H1 (cell line): ENCODE measurements at regions not wholly inside any gene's neighbourhood (a gene's known extent, or its start where the extent isn't known, plus 50 kb on each side); places are given as distances from the start of the nearest gene placed in this dataset.

Source experiments
- CTCF ChIA-PET: fragments of 300-600 bp; sonication (Branson Sonifier 250); formaldehyde crosslinking; loops from one replicate; lab custom pipeline; 2021; ENCODE audit not compliant: partially characterized antibody; lab: Charles Lee
- POLR2A ChIA-PET: fragments of 300-600 bp; sonication (Branson Sonifier 250); formaldehyde crosslinking; loops from one replicate; lab custom pipeline; 2021; ENCODE audit warnings: inconsistent platforms; ENCODE audit not compliant: partially characterized antibody; lab: Charles Lee
- DNase-seq, 2 experiments: peaks; one replicate each; pipeline versions ENCODE4 v3.0.0 to v3.0.0-alpha.2; 2010 to 2022; ENCODE audit warnings: low spot score in 2 of 2, low read depth in 1 of 2, mixed read lengths in 1 of 2
- FAIRE-seq: peaks from 2 replicates; lab custom pipeline; 2011; peaks lifted over from hg19 to GRCh38; lab: Jason Lieb, UNC
- H2AFZ ChIP-seq: 2 replicates; pipeline ENCODE4 v1.8.1; 2012; ENCODE audit warnings: low read length, inconsistent platforms
- H2AK5ac ChIP-seq: 2 replicates; pipeline ENCODE4 v1.6.1; 2013; ENCODE audit warnings: low read depth, low read length
- H2BK120ac ChIP-seq: replicated peaks from 2 replicates; pipeline ENCODE3; 2013; ENCODE audit warnings: low read depth, low read length, inconsistent platforms
- H2BK12ac ChIP-seq: 2 replicates; pipeline ENCODE4 v1.6.1; 2013; ENCODE audit warnings: low read depth, low read length
- H2BK15ac ChIP-seq: 2 replicates; pipeline ENCODE4 v1.6.1; 2013; ENCODE audit warnings: low read length
- H2BK20ac ChIP-seq: 2 replicates; pipeline ENCODE4 v1.6.1; 2013; ENCODE audit warnings: low read length
- H2BK5ac ChIP-seq: 2 replicates; pipeline ENCODE4 v1.6.1; 2013; ENCODE audit warnings: low read depth, low read length
- H3K14ac ChIP-seq: 2 replicates; pipeline ENCODE4 v1.6.1; 2013; ENCODE audit warnings: inconsistent platforms; ENCODE audit not compliant: insufficient read length
- H3K18ac ChIP-seq: 2 replicates; pipeline ENCODE4 v1.6.1; 2013; ENCODE audit warnings: low read length; ENCODE audit errors: extremely low read depth
- H3K23ac ChIP-seq: 2 replicates; pipeline ENCODE4 v1.6.1; 2013; ENCODE audit warnings: inconsistent platforms; ENCODE audit not compliant: insufficient read length
- H3K23me2 ChIP-seq: 2 replicates; pipeline ENCODE4 v1.6.1; 2013; ENCODE audit warnings: low read depth, low read length
- H3K27ac ChIP-seq: 2 replicates; pipeline ENCODE4 v1.6.1; 2011; ENCODE audit warnings: low read depth, low read length, inconsistent platforms
- H3K27me3 ChIP-seq, 4 experiments: replicated peaks in 1 of 4; 1 replicate in 1 of 4; 2 replicates in 3 of 4; pipeline versions ENCODE4 v1.6.1 to v1.8.1; 2011 to 2013; ENCODE audit warnings: low read length in 3 of 4, mild to moderate bottlenecking in 3 of 4, inconsistent platforms in 2 of 4, mixed read lengths in 2 of 4, moderate library complexity in 1 of 4; ENCODE audit not compliant: control insufficient read depth in 3 of 4, insufficient read depth in 3 of 4; ENCODE audit errors: extremely low read depth in 1 of 4
- H3K36me3 ChIP-seq, 4 experiments: 2 replicates each; pipeline versions ENCODE4 v1.6.1 to v1.8.1; 2011 to 2013; ENCODE audit warnings: mild to moderate bottlenecking in 4 of 4, low read length in 3 of 4, moderate library complexity in 2 of 4, control low read depth in 1 of 4, inconsistent platforms in 1 of 4; ENCODE audit not compliant: insufficient read depth in 4 of 4, control insufficient read depth in 2 of 4
- H3K4ac ChIP-seq: replicated peaks from 2 replicates; pipeline ENCODE3; 2013; ENCODE audit warnings: low read length, low read depth, mixed read lengths, inconsistent platforms; ENCODE audit not compliant: insufficient read length
- H3K4me1 ChIP-seq, 4 experiments: replicated peaks in 1 of 4; 1 replicate in 1 of 4; 2 replicates in 3 of 4; pipeline versions ENCODE4 v1.6.1 to v1.8.1; 2011 to 2013; ENCODE audit warnings: low read length in 3 of 4, inconsistent platforms in 2 of 4, mixed read lengths in 1 of 4; ENCODE audit not compliant: insufficient read depth in 4 of 4, control insufficient read depth in 3 of 4
- H3K4me2 ChIP-seq, 2 experiments: 2 replicates each; pipeline versions ENCODE4 v1.6.1 to v1.8.1; 2011 to 2013; ENCODE audit warnings: low read depth in 2 of 2, low read length in 2 of 2, control low read depth in 1 of 2, inconsistent platforms in 1 of 2, mild to moderate bottlenecking in 1 of 2; ENCODE audit not compliant: insufficient read depth in 1 of 2
- H3K4me3 ChIP-seq, 4 experiments: fragments of 200-600, 300-600 bp in 1 of 4; sonication (generic), shearing (Covaris generic), sonication (Bioruptor Twin) in 1 of 4; 2 replicates each; pipeline versions ENCODE4 v1.5.1 to v1.8.1; 2011 to 2016; ENCODE audit warnings: low read length in 4 of 4, low read depth in 3 of 4, control low read depth in 2 of 4, inconsistent platforms in 2 of 4, mild to moderate bottlenecking in 2 of 4, mixed read lengths in 1 of 4, moderate library complexity in 1 of 4; ENCODE audit not compliant: insufficient read depth in 2 of 4; ENCODE audit errors: extremely low read depth in 1 of 4
- H3K56ac ChIP-seq: replicated peaks from 2 replicates; pipeline ENCODE3; 2013; ENCODE audit warnings: low read depth, mild to moderate bottlenecking, mixed read lengths, low read length, inconsistent platforms; ENCODE audit not compliant: insufficient read length
- H3K79me1 ChIP-seq: 2 replicates; pipeline ENCODE4 v1.6.1; 2013; ENCODE audit warnings: low read depth, low read length, control low read depth
- H3K79me2 ChIP-seq, 2 experiments: 2 replicates each; pipeline versions ENCODE4 v1.6.1 to v1.8.1; 2012 to 2013; ENCODE audit warnings: low read length in 2 of 2, mild to moderate bottlenecking in 2 of 2, inconsistent platforms in 1 of 2; ENCODE audit not compliant: insufficient read depth in 2 of 2, control insufficient read depth in 1 of 2
- H3K9ac ChIP-seq, 4 experiments: replicated peaks in 1 of 4; 1 replicate in 1 of 4; 2 replicates in 3 of 4; pipeline versions ENCODE4 v1.6.1 to v1.8.1; 2011 to 2013; ENCODE audit warnings: low read depth in 3 of 4, low read length in 3 of 4, control low read depth in 2 of 4, mild to moderate bottlenecking in 2 of 4, moderate library complexity in 2 of 4, inconsistent platforms in 1 of 4; ENCODE audit errors: extremely low read depth in 1 of 4
- H3K9me3 ChIP-seq, 2 experiments: 2 replicates each; pipeline versions ENCODE4 v1.6.1 to v1.8.1; 2012 to 2013; ENCODE audit warnings: mild to moderate bottlenecking in 2 of 2, moderate library complexity in 2 of 2, control low read depth in 1 of 2, inconsistent platforms in 1 of 2, low read depth in 1 of 2, low read length in 1 of 2, mixed read lengths in 1 of 2; ENCODE audit not compliant: insufficient read depth in 2 of 2
- H4K20me1 ChIP-seq, 2 experiments: replicated peaks in 1 of 2; 2 replicates each; pipeline versions ENCODE3 to v1.8.1; 2011 to 2013; ENCODE audit warnings: inconsistent platforms in 2 of 2, low read length in 2 of 2, mild to moderate bottlenecking in 1 of 2; ENCODE audit not compliant: insufficient read depth in 2 of 2, control insufficient read depth in 1 of 2
- H4K5ac ChIP-seq: 2 replicates; pipeline ENCODE4 v1.6.1; 2013; ENCODE audit warnings: low read length, low read depth, mixed read lengths, inconsistent platforms; ENCODE audit not compliant: insufficient read length
- H4K8ac ChIP-seq: 2 replicates; pipeline ENCODE4 v1.8.0; 2013; ENCODE audit warnings: mild to moderate bottlenecking, moderate library complexity, low read length, inconsistent platforms; ENCODE audit not compliant: insufficient read depth; ENCODE audit errors: extremely low read depth
- H4K91ac ChIP-seq: replicated peaks from 2 replicates; pipeline ENCODE3; 2013; ENCODE audit warnings: low read length, mixed read lengths, inconsistent platforms; ENCODE audit not compliant: insufficient read length
- CBX8 ChIP-seq: fragments of 300-800, 300-1000 bp; sonication (generic); IDR thresholded peaks from 2 replicates; pipeline ENCODE4 v1.7.1; 2016; ENCODE audit warnings: low read depth, low read length, borderline replicate concordance
- CREB1 ChIP-seq: IDR thresholded peaks from 2 replicates; pipeline ENCODE4 v1.6.1; 2012; ENCODE audit warnings: inconsistent platforms
- FOSL1 ChIP-seq: IDR thresholded peaks from 2 replicates; pipeline ENCODE4 v1.6.1; 2011; ENCODE audit warnings: mild to moderate bottlenecking, low read depth, low read length, moderate library complexity; ENCODE audit not compliant: insufficient read depth
- HDAC6 ChIP-seq: IDR thresholded peaks from one replicate; pipeline ENCODE4 v1.7.1; 2012; ENCODE audit warnings: low read depth, mild to moderate bottlenecking, inconsistent platforms, low read length, moderate library complexity
- NRF1 ChIP-seq: IDR thresholded peaks from 2 replicates; pipeline ENCODE4 v1.6.1; 2011; ENCODE audit warnings: mild to moderate bottlenecking, low read depth, low read length, improper control_type of control experiment
- PHF8 ChIP-seq: fragments of 200-600 bp; sonication (generic); conservative IDR thresholded peaks from 2 replicates; pipeline ENCODE4 v1.7.1; 2012; ENCODE audit warnings: low read depth, mild to moderate bottlenecking, inconsistent platforms, low read length, moderate library complexity
- POLR2AphosphoS5 ChIP-seq: IDR thresholded peaks from 2 replicates; pipeline ENCODE4 v1.6.1; 2011; ENCODE audit warnings: low read depth, low read length
- POU5F1 ChIP-seq: IDR thresholded peaks from 2 replicates; pipeline ENCODE4 v1.6.1; 2011; ENCODE audit warnings: low read depth, mild to moderate bottlenecking, low read length, moderate library complexity
- RAD21 ChIP-seq, 2 experiments: IDR thresholded peaks in 1 of 2; conservative IDR thresholded peaks in 1 of 2; 2 replicates each; pipeline ENCODE4 v1.6.1; 2011; ENCODE audit warnings: low read depth in 2 of 2, low read length in 2 of 2, improper control_type of control experiment in 1 of 2, inconsistent platforms in 1 of 2, mild to moderate bottlenecking in 1 of 2, moderate library complexity in 1 of 2
- SP1 ChIP-seq: IDR thresholded peaks from 2 replicates; pipeline ENCODE4 v1.6.1; 2011; ENCODE audit warnings: low read depth, low read length
- WGBS, 2 experiments: shearing (Covaris generic) in 1 of 2; methylation state at CpG; one replicate each; pipeline versions ENCODE4 v1.1.6 to v1.1.7; 2013 to 2015; ENCODE audit warnings: low lambda C conversion rate in 2 of 2, mixed read lengths in 2 of 2, inconsistent platforms in 1 of 2, low coverage in 1 of 2, missing lambda C conversion rate in 1 of 2; ENCODE audit not compliant: insufficient replicate concordance in 2 of 2, insufficient coverage in 1 of 2, insufficient read length in 1 of 2; ENCODE audit errors: extremely low coverage in 1 of 2, missing lambda C conversion rate in 1 of 2; 5-methylcytosine and 5-hydroxymethylcytosine counted together
- TF ChIP-seq, protein P1 (sequence below): IDR thresholded peaks from 2 replicates; pipeline ENCODE4 v1.6.1; 2012; ENCODE audit warnings: inconsistent platforms
- TF ChIP-seq, protein P2 (sequence below), 3 experiments: IDR thresholded peaks; 1 replicate in 2 of 3; 2 replicates in 1 of 3; pipeline versions ENCODE4 v1.5.1 to v1.6.1; 2011; ENCODE audit warnings: low read length in 3 of 3, mild to moderate bottlenecking in 3 of 3, inconsistent platforms in 2 of 3, low read depth in 1 of 3, moderate library complexity in 1 of 3; ENCODE audit not compliant: insufficient read depth in 1 of 3; ENCODE audit errors: control extremely low read depth in 1 of 3

DNA sequence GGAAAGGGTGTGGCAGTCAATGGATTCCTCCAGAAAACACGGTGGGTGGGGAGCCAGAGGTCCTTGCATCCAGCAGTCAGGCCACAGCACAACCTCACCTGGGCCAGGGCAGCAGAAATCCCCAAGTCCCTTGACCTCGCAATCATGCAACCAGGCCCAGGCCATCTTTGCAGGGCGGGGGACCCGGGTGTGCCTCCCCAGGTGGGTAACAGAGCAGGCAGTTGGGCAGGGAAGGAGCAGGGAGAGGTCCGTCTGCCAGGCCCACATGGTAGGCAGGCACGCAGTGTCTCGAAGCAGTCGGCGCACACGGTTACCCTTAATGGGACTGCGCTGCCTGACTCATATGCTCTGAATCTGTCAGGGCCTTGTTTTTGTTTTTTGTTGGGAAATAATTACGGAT is 153.0 kb downstream of the RBFOX3 start:
- no peak overlapping the region for H2BK15ac ChIP-seq
- ChIA-PET POLR2A (no interaction called here), CTCF (interaction anchor here (1.1 to 1.9 kb wide), 5 partner anchors 13 to 160 kb away, joined by 3 to 5 read pairs (median 4); no protein-coding TSS in a partner anchor)
- peak overlapping the region; percentile 57; the same call in 1 of the 2 replicates for H4K8ac ChIP-seq
- no peak overlapping the region for H2BK5ac ChIP-seq
- H3K79me1 ChIP-seq, result no peaks in the 10 kb centered on the region; the same call in 1 of the 2 replicates
- H3K14ac ChIP-seq, result no peak overlapping the region
- H3K9ac ChIP-seq, result no peak overlapping the region
- H3K18ac ChIP-seq, result no peak overlapping the region
- no peak overlapping the region for H2AK5ac ChIP-seq
- no peak for DNase-seq
- H3K23ac ChIP-seq, result no peak overlapping the region
- no peak overlapping the region for H3K4me2 ChIP-seq
- H3K4ac ChIP-seq, result no peak overlapping the region
- H3K27me3 ChIP-seq, result no peaks in the 10 kb centered on the region
- no peak overlapping the region for H3K27ac ChIP-seq
- no peak for FAIRE-seq
- no peaks in the 10 kb centered on the region for H3K23me2 ChIP-seq
- no peak overlapping the region for H2BK20ac ChIP-seq
- no peaks in the 10 kb centered on the region for H4K20me1 ChIP-seq
- H3K4me3 ChIP-seq, result no peak overlapping the region
- no peak overlapping the region for H4K91ac ChIP-seq
- no peak overlapping the region for H2BK12ac ChIP-seq
- no peaks in the 10 kb centered on the region for H3K36me3 ChIP-seq
- H3K4me1 ChIP-seq, result no peaks in the 10 kb centered on the region
- H3K79me2 ChIP-seq, result no peaks in the 10 kb centered on the region
- H3K56ac ChIP-seq, result no peak overlapping the region
- H3K9me3 ChIP-seq, result no peaks in the 10 kb centered on the region
- WGBS, 2 experiments, result 83% methylated on average over 12 of the region's 12 CpGs; no CpG with 5 or more reads in 1 of the 2 experiments
- no peak overlapping the region for H4K5ac ChIP-seq
- H2AFZ ChIP-seq, result no peak overlapping the region
- no peak overlapping the region for H2BK120ac ChIP-seq
- TF ChIP-seq, protein P1, sequence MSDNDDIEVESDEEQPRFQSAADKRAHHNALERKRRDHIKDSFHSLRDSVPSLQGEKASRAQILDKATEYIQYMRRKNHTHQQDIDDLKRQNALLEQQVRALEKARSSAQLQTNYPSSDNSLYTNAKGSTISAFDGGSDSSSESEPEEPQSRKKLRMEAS, result no peak
- no peak for TF ChIP-seq SP1
- TF ChIP-seq PHF8, result no peak
- TF ChIP-seq, protein P2, sequence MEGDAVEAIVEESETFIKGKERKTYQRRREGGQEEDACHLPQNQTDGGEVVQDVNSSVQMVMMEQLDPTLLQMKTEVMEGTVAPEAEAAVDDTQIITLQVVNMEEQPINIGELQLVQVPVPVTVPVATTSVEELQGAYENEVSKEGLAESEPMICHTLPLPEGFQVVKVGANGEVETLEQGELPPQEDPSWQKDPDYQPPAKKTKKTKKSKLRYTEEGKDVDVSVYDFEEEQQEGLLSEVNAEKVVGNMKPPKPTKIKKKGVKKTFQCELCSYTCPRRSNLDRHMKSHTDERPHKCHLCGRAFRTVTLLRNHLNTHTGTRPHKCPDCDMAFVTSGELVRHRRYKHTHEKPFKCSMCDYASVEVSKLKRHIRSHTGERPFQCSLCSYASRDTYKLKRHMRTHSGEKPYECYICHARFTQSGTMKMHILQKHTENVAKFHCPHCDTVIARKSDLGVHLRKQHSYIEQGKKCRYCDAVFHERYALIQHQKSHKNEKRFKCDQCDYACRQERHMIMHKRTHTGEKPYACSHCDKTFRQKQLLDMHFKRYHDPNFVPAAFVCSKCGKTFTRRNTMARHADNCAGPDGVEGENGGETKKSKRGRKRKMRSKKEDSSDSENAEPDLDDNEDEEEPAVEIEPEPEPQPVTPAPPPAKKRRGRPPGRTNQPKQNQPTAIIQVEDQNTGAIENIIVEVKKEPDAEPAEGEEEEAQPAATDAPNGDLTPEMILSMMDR (IDR thresholded peaks at IDR 0.05; ENCODE audit: control extremely low read depth in 1 of 3, insufficient read depth in 1 of 3, low read depth in 1 of 3, low read length in 3 of 3), result no peak
- no peak for TF ChIP-seq CBX8
- TF ChIP-seq NRF1, result no peak
- no peak for TF ChIP-seq POLR2AphosphoS5
- no peak for TF ChIP-seq POU5F1
- no peak for TF ChIP-seq RAD21 (IDR thresholded peaks at IDR 0.05 in 1 of 2, conservative IDR thresholded peaks at IDR 0.05 in 1 of 2; ENCODE audit: low read depth in 2 of 2, low read length in 2 of 2)
- TF ChIP-seq FOSL1, result no peak
- TF ChIP-seq HDAC6, result no peak
- no peak for TF ChIP-seq CREB1
